ENCODE measurements at regions not wholly inside any gene's neighbourhood (a gene's known extent, or its start where the extent isn't known, plus 50 kb on each side); places are given as distances from the start of the nearest gene placed in this dataset.

DNA sequence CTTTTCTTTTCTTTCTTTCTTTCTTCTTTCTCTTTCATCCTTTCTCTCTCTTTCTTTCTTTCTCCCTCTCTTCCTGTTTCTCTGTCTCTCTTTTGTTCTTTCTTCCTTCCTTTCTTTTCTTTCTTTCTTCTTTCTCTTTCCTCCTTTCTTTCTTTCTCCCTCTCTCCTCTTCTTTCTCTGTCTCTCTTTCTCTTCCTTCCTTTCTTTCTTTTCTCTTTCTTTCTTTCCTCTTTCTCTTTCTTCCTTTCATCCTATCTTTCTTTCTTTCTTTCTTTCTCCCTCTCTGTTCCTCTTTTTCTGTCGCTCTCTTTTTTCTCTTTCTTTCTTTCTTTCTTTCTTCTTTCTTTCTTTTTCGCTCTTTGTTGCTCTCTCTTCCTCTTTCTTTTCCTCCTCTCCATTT, 1149.2 kb upstream of the AUTS2 start:
- no peak for DNase-seq

DNA sequence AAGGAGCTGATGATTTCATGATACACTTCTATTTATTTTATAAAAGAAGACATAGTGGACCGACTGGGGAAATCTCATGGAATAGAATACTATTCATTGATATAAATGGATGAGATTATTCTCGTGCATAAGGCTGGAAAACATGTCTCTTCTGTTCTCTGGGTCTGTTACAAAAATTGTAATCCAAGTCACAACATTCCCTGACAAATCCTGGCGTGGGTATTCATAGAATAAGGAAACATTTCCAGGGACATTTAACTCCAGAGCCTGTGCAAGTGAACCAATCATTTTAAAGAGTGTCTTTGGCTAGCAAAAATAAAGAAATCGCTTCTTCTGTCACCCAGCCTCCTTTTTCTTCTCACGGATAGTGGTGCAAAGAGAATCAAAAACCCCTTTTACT, 1148.5 kb upstream of the AUTS2 start:
- DNase-seq = no peak

DNA sequence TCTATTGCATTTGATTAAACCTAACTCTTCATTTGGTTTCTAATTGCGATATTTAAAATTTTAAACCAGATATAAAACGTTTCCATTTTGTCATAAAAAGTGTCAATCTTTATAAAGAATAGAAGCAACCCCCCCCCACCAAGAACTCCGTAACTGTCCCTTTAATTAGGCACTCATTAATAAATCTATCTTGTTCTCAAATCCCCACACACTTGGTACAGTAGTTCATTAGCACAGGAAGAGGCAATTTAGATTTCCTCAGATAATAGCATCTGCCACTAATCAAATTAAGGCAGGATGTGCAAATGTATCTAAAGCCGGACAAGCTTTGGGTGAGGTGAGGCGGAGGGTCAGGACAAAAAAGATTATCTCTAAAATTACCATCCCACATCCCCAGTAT, 1143.3 kb upstream of the AUTS2 start:
- DNase-seq = no peak

DNA sequence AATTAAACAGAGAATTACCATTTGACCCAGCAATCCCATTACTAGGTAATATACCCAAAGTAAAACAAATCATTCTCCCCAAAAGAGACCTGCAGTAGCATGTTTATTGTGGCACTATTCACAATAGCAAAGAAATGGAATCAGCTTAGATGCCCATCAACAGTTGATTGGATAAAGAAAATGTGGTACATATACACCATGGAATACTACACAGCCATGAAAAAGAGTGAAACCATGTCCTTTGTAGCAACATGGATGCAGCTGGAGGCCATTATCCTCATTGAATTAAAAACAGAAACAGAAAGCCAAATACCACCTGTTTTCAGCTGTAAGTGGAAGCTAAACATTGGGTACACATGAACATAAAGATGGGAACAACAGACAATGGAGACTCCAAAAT, 1141.8 kb upstream of the AUTS2 start:
- no peak for DNase-seq

DNA sequence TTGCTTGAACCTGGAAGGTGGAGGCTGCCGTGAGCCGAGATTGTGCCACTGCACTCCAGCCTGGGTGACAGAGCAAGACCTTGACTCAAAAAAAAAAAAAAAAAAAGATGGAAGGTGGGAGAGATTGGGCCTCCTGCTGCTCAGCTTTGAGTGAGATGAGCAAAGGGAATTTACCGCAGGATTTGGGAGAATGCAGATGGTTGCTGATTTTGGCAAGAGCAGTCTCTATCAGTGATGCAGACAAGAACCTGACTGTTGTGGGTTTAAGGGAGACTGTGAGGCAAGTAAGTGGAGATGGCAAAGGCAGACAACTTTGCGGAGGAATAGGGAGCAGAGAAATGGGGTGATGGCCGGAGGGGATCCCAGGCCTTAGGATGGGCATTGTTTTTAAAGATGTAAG, 1140.8 kb upstream of the AUTS2 start:
- no peak for DNase-seq

DNA sequence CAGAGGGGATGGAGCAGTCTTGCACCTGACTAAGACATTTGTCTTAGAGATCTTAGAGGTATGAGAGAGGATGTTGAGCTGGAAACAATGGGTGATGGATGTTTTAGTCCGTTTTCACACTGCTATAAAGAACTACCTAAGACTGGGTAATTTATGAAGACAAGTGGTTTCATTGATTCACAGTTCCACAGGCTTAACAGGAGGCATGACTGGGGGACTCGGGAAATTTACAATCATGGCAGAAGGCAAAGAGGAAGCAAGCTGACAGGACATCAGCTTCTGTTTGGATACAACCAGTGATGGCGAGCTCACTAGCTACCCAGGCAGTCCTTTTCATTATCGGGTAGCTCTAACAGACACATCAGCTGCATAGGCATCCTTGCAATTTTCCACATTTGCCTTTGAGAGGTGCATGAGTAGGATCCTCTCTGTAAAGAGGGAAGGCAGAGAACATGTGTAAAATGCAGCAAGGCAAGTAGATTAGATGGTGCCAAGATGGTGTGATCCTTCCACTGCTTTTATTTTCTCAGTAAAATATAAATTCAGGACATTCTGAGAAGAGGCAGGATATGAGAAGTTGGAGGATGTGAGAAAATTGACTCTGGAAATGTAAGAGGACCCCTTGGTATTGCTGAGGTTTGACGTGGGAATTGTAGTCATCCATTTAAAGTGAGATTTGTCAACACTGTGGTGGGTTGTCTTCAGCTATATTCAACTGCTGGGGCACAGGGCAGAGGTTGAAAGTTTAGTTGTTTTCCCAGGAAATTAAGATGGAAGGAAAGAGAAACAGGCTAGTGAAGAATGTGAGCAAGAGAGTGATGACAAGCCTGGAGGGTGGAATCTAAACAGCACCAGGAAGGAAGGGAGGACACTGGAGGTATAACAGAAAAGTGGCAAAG, 1140.0 kb upstream of the AUTS2 start:
- DNase-seq = no peak

DNA sequence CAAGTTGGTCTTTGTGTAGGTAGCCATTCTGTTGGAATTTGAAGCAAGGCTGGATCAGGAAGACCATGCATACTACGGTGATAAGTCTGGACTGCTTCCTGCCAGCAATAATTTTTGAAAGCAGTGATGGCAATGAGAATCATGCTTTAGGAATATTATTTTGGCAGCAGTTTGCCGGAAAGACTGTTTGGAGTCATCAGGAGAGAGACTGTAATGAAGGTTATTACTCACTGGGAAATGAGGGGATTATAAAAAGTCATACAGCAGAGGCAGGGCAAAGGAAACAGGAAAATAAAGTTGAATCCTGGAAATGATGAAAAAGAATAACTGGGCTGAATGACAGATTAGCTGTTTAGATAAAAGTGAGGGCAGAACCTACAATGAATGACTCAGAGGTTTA, 1136.8 kb upstream of the AUTS2 start:
- no peak for DNase-seq

DNA sequence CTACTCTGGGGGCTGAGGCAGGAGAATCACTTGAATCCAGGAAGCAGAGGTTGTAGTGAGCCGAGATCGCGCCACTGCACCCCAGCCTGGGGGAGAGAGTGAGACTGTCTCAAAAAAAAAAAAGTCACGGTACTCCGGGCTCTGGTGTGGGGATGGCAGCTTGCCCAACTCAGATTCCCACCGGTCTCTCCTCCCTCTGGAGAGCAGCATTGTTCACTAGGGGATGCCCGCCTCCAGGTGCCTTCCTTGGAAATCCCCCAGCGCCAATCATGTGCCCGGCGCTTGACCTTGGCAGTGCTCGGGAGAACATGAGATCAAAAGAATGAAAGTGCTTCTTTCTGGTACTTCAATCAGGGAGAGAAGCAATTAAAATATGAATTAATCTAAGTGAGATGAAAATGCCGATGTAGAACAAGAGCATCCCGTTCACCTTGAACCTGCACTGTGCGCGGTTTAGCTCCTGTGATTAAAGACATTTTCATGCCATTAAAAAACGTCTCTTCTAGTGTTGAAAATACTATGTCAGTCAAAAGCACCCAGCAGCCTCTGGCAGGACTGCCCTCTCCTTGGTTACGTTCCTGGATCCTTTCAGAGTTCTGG, 1127.3 kb upstream of the AUTS2 start:
- no peak for DNase-seq

DNA sequence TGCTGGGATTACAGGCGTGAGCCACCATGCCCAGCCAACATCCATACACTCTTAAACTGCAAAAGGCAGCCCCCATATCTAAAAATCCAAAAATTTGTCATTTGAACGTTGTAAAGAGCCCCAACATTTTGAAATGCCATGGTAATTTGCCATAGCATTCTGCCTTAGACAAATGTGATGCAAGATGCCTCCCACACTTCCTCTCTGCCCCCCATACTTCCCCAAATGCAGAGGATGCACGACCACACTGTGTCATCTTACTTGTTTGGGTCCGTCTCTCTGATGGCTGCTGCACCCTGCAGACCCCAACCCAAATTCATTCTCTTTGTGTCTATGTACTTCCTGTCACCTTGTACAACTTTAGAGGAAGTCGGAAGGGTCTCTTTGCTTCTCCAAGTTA, 1125.6 kb upstream of the AUTS2 start:
- DNase-seq = no peak

DNA sequence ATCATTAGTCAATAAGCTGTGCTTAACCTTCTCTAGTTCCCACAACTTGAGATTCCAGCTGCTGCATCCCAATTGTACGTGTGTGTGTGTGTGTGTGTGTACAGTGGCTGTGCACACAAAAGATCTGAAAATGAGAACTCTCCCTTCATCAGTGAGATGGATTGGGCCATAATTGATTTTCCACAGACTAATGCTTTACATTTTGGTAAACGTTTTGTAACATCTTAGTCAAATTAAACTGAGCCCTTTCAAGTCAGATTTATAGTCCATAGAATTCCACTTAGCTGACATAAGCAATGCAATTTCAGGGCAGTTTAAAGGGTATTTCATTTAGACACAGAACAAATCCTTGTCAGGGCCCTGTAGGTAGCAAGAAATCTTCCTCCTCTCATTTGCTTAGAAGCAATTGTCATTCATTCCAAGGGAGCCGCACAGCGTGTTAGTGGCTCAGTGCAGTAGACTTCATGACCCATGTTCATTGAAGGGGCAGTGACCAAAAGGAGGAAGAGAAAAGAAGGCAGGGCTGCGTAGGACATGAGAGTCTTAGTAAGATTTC, 1123.5 kb upstream of the AUTS2 start:
- DNase-seq = no peak

DNA sequence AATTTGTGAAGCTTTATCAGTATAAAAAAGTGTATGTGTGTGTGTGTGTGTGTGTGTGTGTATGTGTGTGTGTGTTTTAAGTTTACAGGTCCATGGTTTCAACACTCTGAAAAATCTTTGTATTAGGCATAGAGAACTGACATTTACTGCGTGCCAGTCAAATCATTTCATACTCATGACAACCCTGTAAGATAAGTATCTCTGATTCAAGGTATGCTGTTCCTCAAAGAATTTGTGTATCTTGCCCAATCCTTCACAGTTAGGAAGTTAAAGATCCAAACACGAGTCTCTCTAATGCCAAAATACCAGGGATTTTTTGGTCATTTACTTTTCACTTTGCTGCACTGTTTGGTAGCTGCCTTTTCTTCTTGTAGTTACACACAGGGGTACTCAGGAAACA, 1121.3 kb upstream of the AUTS2 start:
- DNase-seq = no peak

DNA sequence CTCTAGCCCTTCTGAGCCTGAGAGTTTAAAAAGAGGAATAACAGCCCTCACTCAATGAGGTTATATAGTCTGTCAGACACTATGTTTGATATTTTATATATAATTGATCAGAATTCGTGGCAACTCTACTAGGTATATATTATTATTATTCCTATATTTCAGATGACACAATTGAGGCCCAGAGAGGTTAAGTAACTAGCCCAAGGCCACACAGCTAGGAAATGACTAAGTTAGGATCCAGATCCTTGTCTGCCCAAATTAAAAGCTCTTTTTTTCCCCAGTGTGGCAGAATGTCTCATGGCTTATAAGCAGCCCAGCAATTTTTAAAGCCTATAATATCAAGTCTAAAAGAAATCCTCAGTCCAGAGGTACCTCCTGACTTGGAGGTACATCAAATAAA, 1119.9 kb upstream of the AUTS2 start:
- no peak for DNase-seq

DNA sequence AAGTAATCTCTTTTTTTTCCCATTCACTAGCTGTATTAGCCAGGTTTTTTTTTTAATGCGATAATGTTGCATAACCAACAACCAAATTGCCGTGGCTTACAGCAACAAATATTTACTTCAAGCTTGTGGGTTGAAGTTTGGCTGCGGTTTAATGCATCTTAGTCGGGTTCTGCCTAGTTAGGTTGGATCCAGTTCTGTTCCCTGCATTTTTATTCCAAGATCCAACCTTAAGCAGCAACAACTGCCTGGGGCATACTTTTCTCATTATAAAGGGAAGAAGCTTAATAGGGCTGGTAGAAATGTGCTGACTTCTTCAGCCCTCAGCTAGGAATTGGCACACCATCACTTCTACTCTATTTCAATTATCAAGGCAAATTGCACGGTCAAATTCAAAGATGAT, 1115.5 kb upstream of the AUTS2 start:
- no peak for DNase-seq

DNA sequence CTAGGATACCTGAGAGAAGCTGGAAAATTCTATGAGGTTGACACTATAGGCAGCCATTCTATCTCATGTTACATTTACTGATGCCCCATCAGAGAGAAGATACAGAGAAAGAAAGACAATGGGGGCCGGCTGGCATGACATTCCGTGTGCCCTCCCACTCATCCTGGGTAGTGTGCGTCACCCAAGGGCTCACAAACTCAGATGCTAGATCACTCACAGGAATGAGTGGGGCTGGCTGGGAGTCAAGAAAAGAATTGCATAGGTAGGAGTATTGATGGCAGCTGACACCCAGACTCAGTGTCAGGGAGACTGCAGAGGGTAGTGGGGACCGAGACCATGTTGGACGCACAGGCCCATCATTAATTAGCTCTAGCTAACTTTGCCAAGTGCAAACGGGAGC, 1113.5 kb upstream of the AUTS2 start:
- no peak for DNase-seq

DNA sequence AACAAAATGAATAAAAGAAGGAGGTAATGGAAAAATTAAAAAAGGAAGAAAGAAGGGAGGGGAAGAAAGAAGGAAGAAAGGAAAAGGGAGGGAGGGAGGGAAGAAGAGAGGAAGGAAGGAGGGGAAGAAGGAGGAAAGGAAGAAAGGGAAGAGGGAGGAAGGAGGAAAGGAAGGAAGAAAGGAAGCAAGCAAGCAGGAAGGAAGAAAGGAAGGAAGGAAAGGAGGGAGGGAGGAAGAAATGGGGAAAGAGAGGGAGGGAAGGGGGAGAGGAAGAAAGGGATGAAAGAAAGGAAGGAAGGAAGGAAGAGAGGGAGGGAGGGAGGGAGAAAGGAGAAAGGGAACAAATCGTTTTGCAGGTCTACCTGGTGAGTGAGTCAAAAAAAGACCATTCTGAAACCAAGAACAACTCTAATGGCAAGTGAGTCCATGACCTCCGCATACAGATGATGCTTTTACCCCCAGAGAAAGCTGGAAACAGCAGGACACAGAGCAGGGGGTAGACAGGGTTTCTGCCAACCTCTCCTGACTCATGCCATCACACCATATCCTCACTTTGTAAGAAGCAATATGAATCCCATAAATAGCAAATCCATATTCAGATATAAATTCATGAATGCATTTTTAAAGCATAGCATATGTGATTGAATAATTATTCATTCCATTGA, 1112.9 kb upstream of the AUTS2 start:
- DNase-seq = no peak

DNA sequence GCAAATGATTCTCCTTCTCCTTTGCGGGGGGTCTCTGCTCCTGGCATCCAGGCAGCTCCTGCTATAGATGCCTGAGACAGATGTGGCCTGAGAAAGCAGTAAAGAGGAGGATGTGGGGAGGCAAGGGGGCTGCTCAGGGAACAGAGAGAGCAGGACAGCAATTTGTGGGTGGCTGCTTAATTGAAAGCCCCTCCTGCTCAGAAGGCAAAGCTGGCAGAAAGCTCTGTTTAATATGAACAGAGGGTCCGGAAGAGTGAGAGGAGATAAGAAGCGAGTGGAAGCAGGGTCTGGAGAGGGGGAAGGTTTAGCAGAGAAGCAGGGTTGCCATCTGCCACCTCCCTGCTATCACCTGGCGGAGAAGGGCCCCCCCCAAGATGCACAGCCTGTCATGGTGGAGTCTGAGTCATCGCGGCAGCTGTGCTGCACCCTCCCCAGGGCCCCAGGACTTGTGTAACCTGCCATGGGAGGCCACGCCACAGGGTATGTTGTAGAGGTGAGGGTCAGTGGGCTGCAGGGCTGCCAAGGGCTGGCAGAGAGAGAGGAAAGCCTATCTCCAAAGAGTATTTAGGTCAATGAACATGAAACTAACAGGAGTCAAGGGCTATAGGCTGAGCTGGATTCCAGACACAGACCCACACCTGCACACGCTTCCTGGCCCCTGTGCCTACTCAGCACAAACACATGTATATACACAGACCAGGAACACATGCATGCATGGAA, 1109.8 kb upstream of the AUTS2 start:
- no peak for DNase-seq

DNA sequence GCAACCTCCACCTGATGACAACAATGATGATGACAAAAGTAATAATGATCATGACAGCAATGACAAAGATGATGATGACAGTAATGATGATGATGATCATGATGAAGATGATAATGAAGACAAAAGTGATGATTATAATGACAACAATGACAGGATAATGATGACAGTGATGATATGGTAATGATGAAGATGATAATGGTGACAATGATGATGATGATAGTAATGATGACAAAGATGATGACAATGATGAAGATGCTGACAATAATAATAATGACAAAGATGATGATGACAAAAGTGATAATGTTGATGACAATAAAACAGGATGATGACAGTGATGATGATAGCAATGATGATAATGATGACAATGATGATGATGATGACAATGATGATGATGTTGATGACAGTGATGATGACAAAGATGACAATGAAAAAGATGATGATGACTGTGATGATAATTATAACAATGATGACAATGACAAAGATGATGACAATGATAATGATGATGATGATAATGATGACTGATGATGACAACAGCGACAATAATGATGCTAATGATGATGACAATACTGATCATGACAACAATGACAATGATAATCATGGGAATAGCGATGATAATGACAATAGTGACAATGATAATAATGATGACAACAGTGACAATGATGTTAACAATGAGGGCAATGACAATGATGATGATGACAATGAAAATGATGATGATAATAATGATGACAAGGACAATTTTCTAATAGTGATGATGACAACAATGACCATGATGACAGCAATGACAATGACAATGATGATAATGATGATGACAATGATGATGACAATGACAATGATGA, 1106.5 kb upstream of the AUTS2 start:
- DNase-seq = no peak

DNA sequence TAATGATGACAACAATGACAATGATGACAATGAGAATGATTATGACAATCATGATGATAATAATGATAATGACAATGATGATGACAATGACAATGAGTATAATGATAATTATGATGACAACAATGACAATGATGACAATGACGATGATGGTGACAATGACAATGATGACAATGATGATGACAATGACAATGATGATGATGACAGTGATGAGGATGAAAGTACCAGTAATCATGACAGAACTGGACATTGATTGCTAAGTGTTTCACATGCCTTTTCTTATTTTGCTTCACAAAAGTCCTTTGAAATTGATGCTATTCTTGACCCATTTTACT, 1106.0 kb upstream of the AUTS2 start:
- no peak for DNase-seq

DNA sequence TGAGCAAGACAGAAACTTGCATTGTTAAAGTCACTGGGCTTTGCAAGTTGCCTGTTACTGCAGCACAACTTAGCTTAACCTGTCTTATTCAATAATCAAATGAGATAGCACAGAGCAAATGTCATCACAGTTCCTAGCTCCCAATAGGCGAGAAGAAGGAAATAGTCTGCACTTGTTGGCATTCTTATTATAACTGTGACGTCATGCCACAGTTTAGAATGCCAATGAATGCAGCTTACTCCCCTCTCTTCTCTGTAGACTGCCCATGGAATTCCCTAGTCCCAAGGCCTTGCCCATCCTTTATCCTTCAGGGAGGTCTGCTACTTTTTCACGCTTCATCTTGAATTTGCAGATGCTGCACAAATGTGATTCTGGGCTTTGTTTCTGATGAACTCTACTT, 1094.9 kb upstream of the AUTS2 start:
- no peak for DNase-seq

DNA sequence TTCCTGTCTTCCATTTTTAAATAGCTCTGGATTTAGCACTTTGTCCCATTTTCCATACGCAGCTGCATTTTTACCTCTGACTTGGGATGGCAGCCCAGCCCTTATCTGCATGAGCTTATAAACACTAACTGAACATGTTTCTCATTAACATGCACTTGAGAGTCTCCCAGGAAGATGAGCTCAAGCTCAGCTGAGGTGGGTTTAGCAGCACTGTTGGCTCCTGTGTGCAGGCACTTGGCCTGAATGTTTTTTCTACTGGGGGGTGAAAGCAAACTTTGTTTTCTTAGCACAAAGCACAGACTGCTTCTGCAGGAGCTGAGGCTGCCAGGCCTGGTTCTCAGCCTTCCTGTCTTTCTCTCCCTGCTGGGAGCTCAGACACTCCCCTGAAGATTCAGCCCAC, 1093.6 kb upstream of the AUTS2 start:
- DNase-seq = no peak

DNA sequence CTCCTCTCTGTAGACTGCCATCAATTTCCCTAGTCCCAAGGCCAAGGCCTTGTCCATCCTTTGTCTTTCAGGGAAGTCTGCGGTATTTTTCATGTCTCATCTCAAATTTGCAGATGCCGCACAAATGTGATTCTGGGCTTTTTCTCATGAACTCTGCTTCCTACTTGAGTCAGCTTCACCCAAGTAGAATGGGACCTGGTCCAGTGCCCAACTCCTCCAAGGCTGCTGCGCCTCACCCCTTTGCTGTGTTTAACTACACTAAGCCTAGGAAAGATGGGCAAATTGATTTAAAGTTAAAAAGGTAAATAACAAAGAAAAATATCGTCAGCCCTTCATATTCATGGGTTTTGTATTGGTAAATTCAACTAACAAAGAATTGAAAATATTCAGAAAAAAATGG, 1092.6 kb upstream of the AUTS2 start:
- no peak for DNase-seq

DNA sequence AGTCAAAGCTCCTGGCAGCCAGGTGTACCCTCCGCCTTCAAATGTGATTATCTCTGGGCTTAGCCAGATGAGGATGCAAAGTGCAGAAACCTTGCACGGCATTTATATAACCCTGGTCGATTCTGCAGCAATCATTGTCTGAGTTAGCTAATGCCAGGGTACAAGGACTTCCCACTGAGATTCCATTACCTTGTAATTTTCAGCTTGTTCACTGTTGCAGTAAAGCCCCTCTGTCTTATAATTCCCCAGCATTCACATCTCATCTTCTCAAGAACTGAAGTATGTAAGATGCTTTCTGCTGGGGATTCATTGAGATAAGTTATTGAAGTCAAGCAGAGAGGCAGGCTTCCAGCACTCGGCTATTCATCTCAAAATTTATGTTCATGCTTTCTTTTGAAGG, 1090.6 kb upstream of the AUTS2 start:
- no peak for DNase-seq

DNA sequence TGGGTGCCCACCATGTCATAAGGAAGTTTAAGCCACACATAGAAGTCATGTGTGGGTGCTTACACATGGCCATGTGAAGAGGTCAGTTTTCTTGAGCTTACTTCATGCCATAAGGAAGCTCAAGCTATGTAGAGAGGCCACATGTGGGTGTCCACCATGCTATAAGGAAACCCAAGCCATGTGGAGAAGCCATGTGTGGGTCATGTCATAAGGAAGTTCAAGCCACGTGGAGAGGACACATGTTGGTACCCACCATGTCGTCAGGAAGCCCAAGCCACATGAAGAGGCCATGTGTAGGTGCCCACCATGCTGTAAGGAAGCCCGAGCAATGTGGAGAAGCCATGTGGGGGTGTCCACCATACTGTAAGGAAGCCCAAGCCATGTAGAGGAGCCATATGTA, 1089.2 kb upstream of the AUTS2 start:
- DNase-seq = no peak

Measured in CD4-positive, alpha-beta T cell treated with Interleukin-17A for 1 hour (primary cell).